ENCODE measurements at regions not wholly inside any gene's neighbourhood (a gene's known extent, or its start where the extent isn't known, plus 50 kb on each side); places are given as distances from the start of the nearest gene placed in this dataset.

DNA sequence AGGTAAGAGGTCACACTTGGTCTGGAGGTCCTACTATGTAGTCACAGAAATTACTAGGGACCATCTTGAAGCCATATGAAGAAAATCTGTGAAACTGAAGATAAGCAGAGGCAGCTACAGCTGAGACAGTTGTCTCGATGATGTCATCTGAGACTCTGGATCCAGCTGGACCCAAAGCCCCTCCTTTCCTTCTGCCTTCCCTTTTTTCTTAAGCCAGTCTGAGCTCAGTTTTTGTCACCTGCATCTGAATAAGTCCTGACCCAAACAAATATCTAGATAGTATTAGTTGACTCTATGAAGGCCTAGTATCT, 143.3 kb downstream of the ETS2 start:
- TF ChIP-seq, protein P1, sequence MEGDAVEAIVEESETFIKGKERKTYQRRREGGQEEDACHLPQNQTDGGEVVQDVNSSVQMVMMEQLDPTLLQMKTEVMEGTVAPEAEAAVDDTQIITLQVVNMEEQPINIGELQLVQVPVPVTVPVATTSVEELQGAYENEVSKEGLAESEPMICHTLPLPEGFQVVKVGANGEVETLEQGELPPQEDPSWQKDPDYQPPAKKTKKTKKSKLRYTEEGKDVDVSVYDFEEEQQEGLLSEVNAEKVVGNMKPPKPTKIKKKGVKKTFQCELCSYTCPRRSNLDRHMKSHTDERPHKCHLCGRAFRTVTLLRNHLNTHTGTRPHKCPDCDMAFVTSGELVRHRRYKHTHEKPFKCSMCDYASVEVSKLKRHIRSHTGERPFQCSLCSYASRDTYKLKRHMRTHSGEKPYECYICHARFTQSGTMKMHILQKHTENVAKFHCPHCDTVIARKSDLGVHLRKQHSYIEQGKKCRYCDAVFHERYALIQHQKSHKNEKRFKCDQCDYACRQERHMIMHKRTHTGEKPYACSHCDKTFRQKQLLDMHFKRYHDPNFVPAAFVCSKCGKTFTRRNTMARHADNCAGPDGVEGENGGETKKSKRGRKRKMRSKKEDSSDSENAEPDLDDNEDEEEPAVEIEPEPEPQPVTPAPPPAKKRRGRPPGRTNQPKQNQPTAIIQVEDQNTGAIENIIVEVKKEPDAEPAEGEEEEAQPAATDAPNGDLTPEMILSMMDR (IDR thresholded peaks at IDR 0.05; ENCODE audit: low read depth, low read length, poor library complexity, severe bottlenecking) = no peak
- no peak for TF ChIP-seq EZH2phosphoT487 (IDR thresholded peaks at IDR 0.05; ENCODE audit: borderline replicate concordance, low read length)
